Breast epithelium (tissue), 3 donors: ENCODE measurements at regions not wholly inside any gene's neighbourhood (a gene's known extent, or its start where the extent isn't known, plus 50 kb on each side); places are given as distances from the start of the nearest gene placed in this dataset.

ENCODE experiments used
- POLR2A ChIP-seq: fragments of 450-650 bp; IDR thresholded peaks from one replicate; pipeline ENCODE4 v1.6.1; 2016; ENCODE audit warnings: antibody characterized with exemption, mild to moderate bottlenecking, moderate library complexity
- POLR2AphosphoS5 ChIP-seq, 3 donors: sonication (generic); formaldehyde crosslinking; IDR thresholded peaks; one replicate each; pipeline ENCODE4 v1.6.1; 2017; ENCODE audit warnings: antibody characterized with exemption in 3 of 3
- TF ChIP-seq, protein P1 (sequence below), 3 donors: fragments of 450-650 bp; IDR thresholded peaks; one replicate each; pipeline ENCODE4 v1.5.1; 2016 to 2017; ENCODE audit warnings: antibody characterized with exemption in 3 of 3, mild to moderate bottlenecking in 3 of 3, moderate library complexity in 3 of 3

DNA sequence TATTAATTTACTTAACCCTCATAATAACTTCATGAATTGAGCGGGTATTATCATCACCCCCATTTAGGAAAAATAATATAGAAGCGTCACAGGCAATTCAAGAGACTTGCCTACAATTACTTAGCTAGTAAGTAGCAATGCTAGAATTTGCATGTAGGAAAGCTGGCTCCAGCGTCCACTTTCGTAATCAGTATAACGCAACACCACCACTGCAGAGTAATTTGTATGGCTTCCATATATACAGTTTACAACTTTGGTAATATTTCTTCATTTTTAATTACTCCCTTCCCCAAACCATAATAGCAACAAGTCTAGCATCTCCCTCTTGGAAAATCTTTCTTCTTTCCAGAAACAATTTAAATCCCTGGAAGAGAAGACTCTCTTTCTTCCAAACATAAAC is 89.9 kb upstream of the OR5AK2 start:
- no peak for TF ChIP-seq POLR2AphosphoS5 (IDR thresholded peaks at IDR 0.05)
- TF ChIP-seq, protein P1, sequence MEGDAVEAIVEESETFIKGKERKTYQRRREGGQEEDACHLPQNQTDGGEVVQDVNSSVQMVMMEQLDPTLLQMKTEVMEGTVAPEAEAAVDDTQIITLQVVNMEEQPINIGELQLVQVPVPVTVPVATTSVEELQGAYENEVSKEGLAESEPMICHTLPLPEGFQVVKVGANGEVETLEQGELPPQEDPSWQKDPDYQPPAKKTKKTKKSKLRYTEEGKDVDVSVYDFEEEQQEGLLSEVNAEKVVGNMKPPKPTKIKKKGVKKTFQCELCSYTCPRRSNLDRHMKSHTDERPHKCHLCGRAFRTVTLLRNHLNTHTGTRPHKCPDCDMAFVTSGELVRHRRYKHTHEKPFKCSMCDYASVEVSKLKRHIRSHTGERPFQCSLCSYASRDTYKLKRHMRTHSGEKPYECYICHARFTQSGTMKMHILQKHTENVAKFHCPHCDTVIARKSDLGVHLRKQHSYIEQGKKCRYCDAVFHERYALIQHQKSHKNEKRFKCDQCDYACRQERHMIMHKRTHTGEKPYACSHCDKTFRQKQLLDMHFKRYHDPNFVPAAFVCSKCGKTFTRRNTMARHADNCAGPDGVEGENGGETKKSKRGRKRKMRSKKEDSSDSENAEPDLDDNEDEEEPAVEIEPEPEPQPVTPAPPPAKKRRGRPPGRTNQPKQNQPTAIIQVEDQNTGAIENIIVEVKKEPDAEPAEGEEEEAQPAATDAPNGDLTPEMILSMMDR (IDR thresholded peaks at IDR 0.05): no peak
- no peak for TF ChIP-seq POLR2A
